GM12872 (cell line): ENCODE measurements at regions not wholly inside any gene's neighbourhood (a gene's known extent, or its start where the extent isn't known, plus 50 kb on each side); places are given as distances from the start of the nearest gene placed in this dataset.

Source experiments
- CTCF ChIP-seq: IDR thresholded peaks from 3 replicates; pipeline ENCODE4 v1.5.1; 2011; ENCODE audit warnings: low read depth, mild to moderate bottlenecking, low read length, moderate library complexity; ENCODE audit not compliant: insufficient read depth

- no peak for TF ChIP-seq CTCF
These were observed 135.8 kb downstream of the RAMP3 start for GRCh38 chr7:45293295-45293942.

GRCh38 chr7:45294559-45294958, 137.0 kb downstream of the RAMP3 start:
- TF ChIP-seq CTCF, result no peak

GRCh38 chr7:45295222-45295621, 137.6 kb downstream of the RAMP3 start:
- no peak for TF ChIP-seq CTCF

- TF ChIP-seq CTCF, result no peak
These were observed 139.2 kb downstream of the RAMP3 start for GRCh38 chr7:45296748-45297147.

- TF ChIP-seq CTCF, result no peak
These were observed 149.2 kb downstream of the RAMP3 start for GRCh38 chr7:45306752-45307305.

- no peak for TF ChIP-seq CTCF
These were observed 154.0 kb downstream of the RAMP3 start for GRCh38 chr7:45311597-45311996.

GRCh38 chr7:45324683-45325237, 167.2 kb downstream of the RAMP3 start:
- TF ChIP-seq CTCF, result no peak
